ENCODE measurements at regions not wholly inside any gene's neighbourhood (a gene's known extent, or its start where the extent isn't known, plus 50 kb on each side); places are given as distances from the start of the nearest gene placed in this dataset.

- no peak for DNase-seq (ENCODE audit: low spot score)
- intact Hi-C loops (cut with DNase I) = no loop called here
Observed at GRCh38 chr20:11204926-11205768, 531.3 kb upstream of the JAG1 start.

GRCh38 chr20:11205769-11206362 is 532.1 kb upstream of the JAG1 start:
- intact Hi-C loops (cut with DNase I) = no loop called here
- no peak for DNase-seq (ENCODE audit: low spot score)

- intact Hi-C loops (cut with DNase I) = no loop called here
- DNase-seq (ENCODE audit: low spot score) = no peak
Observed at GRCh38 chr20:11207749-11208502, 534.1 kb upstream of the JAG1 start.

DNA sequence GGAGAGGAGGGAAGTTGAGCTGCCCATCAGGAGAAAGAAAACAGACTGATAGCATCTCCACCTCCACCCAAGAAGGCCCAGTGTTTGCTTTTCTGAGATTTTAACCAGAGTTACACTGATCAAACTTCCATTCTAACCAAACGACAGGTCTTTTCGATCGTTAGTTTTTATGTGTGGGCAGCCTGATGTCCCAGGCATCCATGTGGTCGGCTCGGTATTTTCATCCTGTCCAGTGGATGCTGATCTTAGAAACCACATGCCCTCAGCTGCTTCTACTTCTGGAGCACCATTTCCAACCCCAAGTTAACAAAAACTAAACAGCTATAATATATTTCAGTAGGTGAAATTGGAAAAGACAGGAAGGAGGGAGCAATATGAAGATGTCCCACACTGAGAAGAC is 536.8 kb upstream of the JAG1 start:
- intact Hi-C loops (cut with DNase I) = no loop called here
- no peak for DNase-seq (ENCODE audit: low spot score)

- DNase-seq (ENCODE audit: low spot score) = no peak
- intact Hi-C loops (cut with DNase I) = no loop called here
Observed at GRCh38 chr20:11212272-11212671, 538.5 kb upstream of the JAG1 start.

GRCh38 chr20:11212902-11213301 is 539.1 kb upstream of the JAG1 start:
- no peak for DNase-seq (ENCODE audit: low spot score)
- intact Hi-C loops (cut with DNase I) = no loop called here

GRCh38 chr20:11214256-11214840 is 540.5 kb upstream of the JAG1 start:
- intact Hi-C loops (cut with DNase I) = no loop called here

GRCh38 chr20:11216451-11217314 is 542.9 kb upstream of the JAG1 start:
- intact Hi-C loops (cut with DNase I) = no loop called here
- DNase-seq (ENCODE audit: low spot score) = no peak

More at GRCh38 chr20:11214256-11214840, 540.5 kb upstream of the JAG1 start:
- no peak for DNase-seq (ENCODE audit: low spot score)

DNA sequence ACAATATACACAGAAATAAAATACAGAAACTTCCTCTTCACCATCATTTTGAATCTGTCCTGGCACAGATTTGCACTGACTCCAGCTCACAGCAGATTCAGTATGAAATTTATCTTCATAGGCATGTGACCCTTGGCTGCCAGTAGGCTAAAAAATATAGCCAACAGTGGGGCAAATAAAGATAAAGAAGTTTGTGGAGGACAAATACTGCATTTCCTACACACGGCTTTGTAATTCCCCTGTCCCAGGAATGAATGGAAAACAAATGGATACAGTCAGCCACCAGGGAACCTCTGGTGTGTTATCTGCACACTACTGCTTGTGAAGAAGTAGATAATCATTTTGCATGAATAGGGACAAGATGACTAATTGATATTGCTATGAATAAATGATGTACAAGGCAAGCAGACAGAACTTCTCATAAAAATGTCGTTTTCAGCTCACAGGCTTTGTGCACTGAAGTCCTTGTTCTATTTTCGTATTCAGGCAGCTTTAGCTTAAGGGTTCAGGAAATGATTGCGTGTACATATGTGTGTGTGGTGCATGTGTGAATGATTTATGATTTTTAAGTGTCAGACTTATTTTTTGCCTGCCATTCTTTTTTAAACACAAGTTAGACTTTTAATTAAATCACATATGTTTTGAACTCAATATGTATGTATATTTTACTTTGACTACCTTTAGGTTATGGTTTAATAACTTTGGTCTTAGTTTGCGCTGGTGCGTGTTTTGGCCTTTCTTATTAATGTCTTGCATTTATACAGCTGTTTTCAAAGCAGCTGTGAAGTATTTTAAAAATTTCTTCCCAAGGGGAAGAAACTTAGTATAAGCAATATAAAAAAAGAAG is 543.8 kb upstream of the JAG1 start:
- intact Hi-C loops (cut with DNase I) = no loop called here

GRCh38 chr20:11218173-11218680 is 544.4 kb upstream of the JAG1 start:
- intact Hi-C loops (cut with DNase I) = no loop called here
- DNase-seq (ENCODE audit: low spot score) = no peak

More for the DNA sequence above, 543.8 kb upstream of the JAG1 start:
- DNase-seq (ENCODE audit: low spot score) = no peak

GRCh38 chr20:11219192-11219591 is 545.4 kb upstream of the JAG1 start:
- no peak for DNase-seq (ENCODE audit: low spot score)

DNA sequence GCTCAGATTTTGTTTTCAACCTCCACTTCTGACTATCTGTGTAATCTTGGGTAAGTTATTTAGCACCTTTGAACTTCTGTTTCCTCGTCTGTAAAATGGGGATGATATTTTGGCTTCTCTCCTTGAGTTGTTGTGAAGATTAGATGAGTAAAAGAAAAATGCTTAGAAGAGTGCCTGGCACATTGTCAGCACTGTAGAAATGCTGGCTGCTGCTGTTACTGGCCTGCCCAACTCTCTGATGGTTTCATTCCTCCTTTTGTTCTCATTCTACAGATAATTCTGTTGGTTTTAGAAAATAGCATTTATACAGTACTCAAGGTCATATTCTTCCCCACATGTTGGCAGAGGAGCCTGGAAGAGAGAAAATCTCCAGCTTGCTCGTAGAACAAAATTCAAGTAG is 547.2 kb upstream of the JAG1 start:
- no peak for DNase-seq (ENCODE audit: low spot score)
- intact Hi-C loops (cut with DNase I) = no loop called here

More at GRCh38 chr20:11219192-11219591, 545.4 kb upstream of the JAG1 start:
- intact Hi-C loops (cut with DNase I) = no loop called here

GRCh38 chr20:11222243-11222642 is 548.4 kb upstream of the JAG1 start:
- no peak for DNase-seq (ENCODE audit: low spot score)
- intact Hi-C loops (cut with DNase I) = no loop called here

GRCh38 chr20:11227602-11228001 is 553.8 kb upstream of the JAG1 start:
- no peak for DNase-seq (ENCODE audit: low spot score)
- intact Hi-C loops (cut with DNase I) = no loop called here

DNA sequence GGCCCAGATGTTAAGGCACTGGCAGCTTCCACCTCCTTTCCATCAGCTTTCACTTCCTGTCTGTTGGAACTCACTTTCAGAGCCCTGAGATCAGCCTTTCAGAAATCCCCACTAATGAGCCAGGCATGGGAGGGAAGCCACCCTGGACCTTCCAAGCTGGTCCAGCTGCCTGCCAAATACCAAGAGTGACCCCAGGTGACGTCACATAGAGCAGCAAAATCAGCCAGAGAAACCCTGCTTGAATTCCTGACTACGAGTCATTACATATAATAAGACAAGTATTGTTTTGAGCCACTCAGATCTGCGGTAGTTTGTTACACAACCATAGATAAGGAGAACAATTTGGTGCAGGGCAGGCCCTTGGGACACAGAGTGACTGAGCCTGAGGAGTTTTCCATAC is 556.0 kb upstream of the JAG1 start:
- DNase-seq (ENCODE audit: low spot score) = peak; percentile 85
- intact Hi-C loops (cut with DNase I) = no loop called here

GRCh38 chr20:11230999-11231398 is 557.2 kb upstream of the JAG1 start:
- intact Hi-C loops (cut with DNase I) = no loop called here
- DNase-seq (ENCODE audit: low spot score) = no peak

GRCh38 chr20:11231742-11232648 is 558.2 kb upstream of the JAG1 start:
- no peak for DNase-seq (ENCODE audit: low spot score)
- intact Hi-C loops (cut with DNase I) = no loop called here
